ENCODE measurements at regions not wholly inside any gene's neighbourhood (a gene's known extent, or its start where the extent isn't known, plus 50 kb on each side); places are given as distances from the start of the nearest gene placed in this dataset.

- TF ChIP-seq EZH2 (IDR thresholded peaks at IDR 0.05; ENCODE audit: insufficient read depth, poor library complexity, severe bottlenecking) (no peak), EZH2phosphoT487 (IDR thresholded peaks at IDR 0.05; ENCODE audit: insufficient read depth, low read depth) (no peak)
Observed at GRCh38 chr1:187949567-187949966, 1120.8 kb downstream of the PLA2G4A start.
